Breast epithelium (tissue), 4 donors: ENCODE measurements at regions not wholly inside any gene's neighbourhood (a gene's known extent, or its start where the extent isn't known, plus 50 kb on each side); places are given as distances from the start of the nearest gene placed in this dataset.

ENCODE experiments used
- DNase-seq, 2 donors: peaks; one replicate each; pipeline ENCODE4 v3.0.0-alpha.2; 2019; ENCODE audit warnings: low spot score in 2 of 2
- H3K27ac ChIP-seq, 2 donors: fragments of 200-600 bp; sonication (generic) in 1 of 2; one replicate each; pipeline ENCODE4 v1.5.1; 2016 to 2019; ENCODE audit warnings: mild to moderate bottlenecking in 1 of 2
- H3K27me3 ChIP-seq, 2 donors: fragments of 200-600 bp; sonication (generic) in 1 of 2; one replicate each; pipeline versions ENCODE4 v1.5.1 to v1.6.0; 2017 to 2019; ENCODE audit warnings: control low read depth in 1 of 2, mild to moderate bottlenecking in 1 of 2
- H3K36me3 ChIP-seq: fragments of 200-600 bp; one replicate; pipeline ENCODE4 v1.5.1; 2019
- H3K4me1 ChIP-seq, 2 donors: fragments of 200-600 bp; sonication (generic); one replicate each; pipeline ENCODE4 v1.5.1; 2016 to 2019; ENCODE audit warnings: control low read depth in 1 of 2
- H3K4me3 ChIP-seq, 3 donors: fragments of 200-600 bp; sonication (generic); 1 replicate in 2 of 3; 2 replicates in 1 of 3; pipeline ENCODE4 v1.5.1; 2016 to 2019; ENCODE audit warnings: mild to moderate bottlenecking in 3 of 3, moderate library complexity in 2 of 3
- H3K9me3 ChIP-seq, 2 donors: fragments of 200-600 bp; sonication (generic) in 1 of 2; one replicate each; pipeline ENCODE4 v1.5.1; 2016 to 2019; ENCODE audit warnings: control low read depth in 1 of 2
- POLR2A ChIP-seq: fragments of 450-650 bp; IDR thresholded peaks from one replicate; pipeline ENCODE4 v1.6.1; 2016; ENCODE audit warnings: antibody characterized with exemption, mild to moderate bottlenecking, moderate library complexity
- POLR2AphosphoS5 ChIP-seq, 3 donors: sonication (generic); formaldehyde crosslinking; IDR thresholded peaks; one replicate each; pipeline ENCODE4 v1.6.1; 2017; ENCODE audit warnings: antibody characterized with exemption in 3 of 3
- intact Hi-C: fragments of 100-400 bp; cut with DNase I; formaldehyde crosslinking; loops from one replicate; pipeline ENCODE4 v1.15.1; 2023; ENCODE audit warnings: low total_unique reads
- TF ChIP-seq, protein P1 (sequence below), 3 donors: fragments of 450-650 bp; IDR thresholded peaks; one replicate each; pipeline ENCODE4 v1.5.1; 2016 to 2017; ENCODE audit warnings: antibody characterized with exemption in 3 of 3, mild to moderate bottlenecking in 3 of 3, moderate library complexity in 3 of 3

DNA sequence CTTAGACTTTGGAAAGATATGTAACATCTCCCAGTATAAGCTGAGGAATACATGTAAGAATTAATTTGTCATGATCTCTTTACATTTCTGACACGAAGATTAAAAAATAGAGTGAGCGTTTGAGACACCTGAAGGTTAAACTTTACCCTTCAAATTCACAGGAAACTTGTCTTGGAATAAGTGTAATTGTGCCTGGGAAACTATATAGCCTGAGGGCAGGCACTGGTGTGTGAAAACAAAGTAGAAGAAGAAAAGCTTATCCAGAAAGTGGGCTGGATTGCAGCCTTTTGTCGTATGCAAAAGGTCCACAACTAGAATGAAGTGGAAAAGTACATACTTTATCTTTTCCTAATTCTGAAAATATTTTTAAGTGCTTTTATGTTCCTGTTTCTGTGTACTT is 275.7 kb upstream of the TCF21 start:
- Histone ChIP-seq H3K9me3 (no peaks in the 10 kb centered on the region), H3K4me1 (no peaks in the 10 kb centered on the region), H3K27ac (no peak overlapping the region), H3K4me3 (no peak overlapping the region), H3K36me3 (no peaks in the 10 kb centered on the region), H3K27me3 (no peaks in the 10 kb centered on the region)
- DNase-seq = no peak
- intact Hi-C loops = no loop called here
- TF ChIP-seq POLR2A = no peak
- no peak for TF ChIP-seq POLR2AphosphoS5 (IDR thresholded peaks at IDR 0.05)
- TF ChIP-seq, protein P1, sequence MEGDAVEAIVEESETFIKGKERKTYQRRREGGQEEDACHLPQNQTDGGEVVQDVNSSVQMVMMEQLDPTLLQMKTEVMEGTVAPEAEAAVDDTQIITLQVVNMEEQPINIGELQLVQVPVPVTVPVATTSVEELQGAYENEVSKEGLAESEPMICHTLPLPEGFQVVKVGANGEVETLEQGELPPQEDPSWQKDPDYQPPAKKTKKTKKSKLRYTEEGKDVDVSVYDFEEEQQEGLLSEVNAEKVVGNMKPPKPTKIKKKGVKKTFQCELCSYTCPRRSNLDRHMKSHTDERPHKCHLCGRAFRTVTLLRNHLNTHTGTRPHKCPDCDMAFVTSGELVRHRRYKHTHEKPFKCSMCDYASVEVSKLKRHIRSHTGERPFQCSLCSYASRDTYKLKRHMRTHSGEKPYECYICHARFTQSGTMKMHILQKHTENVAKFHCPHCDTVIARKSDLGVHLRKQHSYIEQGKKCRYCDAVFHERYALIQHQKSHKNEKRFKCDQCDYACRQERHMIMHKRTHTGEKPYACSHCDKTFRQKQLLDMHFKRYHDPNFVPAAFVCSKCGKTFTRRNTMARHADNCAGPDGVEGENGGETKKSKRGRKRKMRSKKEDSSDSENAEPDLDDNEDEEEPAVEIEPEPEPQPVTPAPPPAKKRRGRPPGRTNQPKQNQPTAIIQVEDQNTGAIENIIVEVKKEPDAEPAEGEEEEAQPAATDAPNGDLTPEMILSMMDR (IDR thresholded peaks at IDR 0.05) = no peak

DNA sequence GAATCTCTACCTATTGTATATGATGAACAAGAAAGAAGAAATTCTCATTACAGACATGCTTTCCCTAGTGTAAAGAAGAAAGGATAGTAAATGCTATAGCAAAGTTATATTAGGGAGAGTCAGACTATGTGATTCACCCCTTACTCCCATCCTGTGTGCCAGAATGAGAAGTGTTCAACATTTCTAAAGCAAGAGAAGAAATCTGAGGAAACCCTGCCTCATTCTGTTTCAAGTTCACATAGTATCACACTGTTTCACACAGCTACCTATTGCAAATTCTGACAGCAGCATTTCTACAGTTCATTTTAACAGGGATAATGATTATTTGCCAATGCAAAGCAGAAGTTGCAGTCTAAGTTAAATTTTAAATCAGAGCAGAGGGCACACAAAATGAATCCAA is 267.2 kb upstream of the TCF21 start:
- no peak for DNase-seq
- Histone ChIP-seq H3K27me3 (no peaks in the 10 kb centered on the region), H3K9me3 (no peaks in the 10 kb centered on the region), H3K36me3 (no peaks in the 10 kb centered on the region), H3K4me1 (no peaks in the 10 kb centered on the region), H3K4me3 (no peak overlapping the region), H3K27ac (no peak overlapping the region)
- no peak for TF ChIP-seq POLR2A
- intact Hi-C loops = no loop called here

DNA sequence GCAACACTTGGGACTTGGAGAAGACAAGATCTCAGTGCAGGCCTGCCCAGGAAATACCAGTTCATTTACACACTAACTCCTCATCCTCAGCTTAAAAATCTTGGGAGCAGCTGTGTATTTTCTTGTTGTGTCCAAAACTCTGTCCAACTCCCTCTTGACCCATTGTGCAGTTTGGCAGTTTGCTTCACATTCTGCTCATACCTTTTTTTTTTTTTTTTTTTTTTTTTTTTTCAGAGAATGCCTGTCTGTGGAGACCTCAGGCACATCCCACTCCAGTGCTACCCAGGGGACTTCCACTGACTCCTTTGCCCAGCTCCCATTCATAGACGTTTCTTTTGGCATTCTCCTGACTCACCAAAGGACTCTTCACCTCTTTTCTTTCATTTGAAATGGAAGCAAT is 265.8 kb upstream of the TCF21 start:
- no peaks in the 10 kb centered on the region for H3K4me1 ChIP-seq
- TF ChIP-seq, protein P1 (IDR thresholded peaks at IDR 0.05) = no peak
- TF ChIP-seq POLR2AphosphoS5 (IDR thresholded peaks at IDR 0.05) = no peak
- no peak for TF ChIP-seq POLR2A
- H3K9me3 ChIP-seq = no peaks in the 10 kb centered on the region
- H3K36me3 ChIP-seq = no peaks in the 10 kb centered on the region
- no peaks in the 10 kb centered on the region for H3K27me3 ChIP-seq
- no peak for DNase-seq
- H3K27ac ChIP-seq = no peak overlapping the region
- intact Hi-C loops = no loop called here
- no peak overlapping the region for H3K4me3 ChIP-seq

DNA sequence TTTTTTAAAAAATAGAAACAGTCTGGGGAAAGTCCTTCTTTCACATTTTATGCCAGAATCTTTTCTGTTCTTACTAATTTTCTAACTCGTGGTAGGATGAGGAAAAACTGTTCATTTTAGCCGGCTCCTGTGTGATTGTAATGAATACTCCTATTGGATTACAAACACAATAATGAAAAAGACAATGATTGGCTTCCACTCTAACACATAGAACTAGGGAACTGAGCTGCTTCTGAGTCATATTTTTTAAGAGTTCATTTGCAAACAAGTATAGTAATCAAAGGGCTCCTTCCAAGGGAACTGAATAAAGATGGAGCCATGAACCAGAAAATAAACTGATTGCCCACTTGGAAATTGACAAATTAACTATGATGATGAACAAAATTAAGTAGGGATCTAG is 265.3 kb upstream of the TCF21 start:
- DNase-seq = no peak
- H3K9me3 ChIP-seq = no peaks in the 10 kb centered on the region
- intact Hi-C loops = no loop called here
- H3K36me3 ChIP-seq = no peaks in the 10 kb centered on the region
- TF ChIP-seq POLR2AphosphoS5 (IDR thresholded peaks at IDR 0.05) (no peak), POLR2A (no peak)
- TF ChIP-seq, protein P1 (IDR thresholded peaks at IDR 0.05) = no peak
- no peak overlapping the region for H3K4me3 ChIP-seq
- H3K4me1 ChIP-seq = no peaks in the 10 kb centered on the region
- H3K27ac ChIP-seq = no peak overlapping the region
- no peaks in the 10 kb centered on the region for H3K27me3 ChIP-seq

DNA sequence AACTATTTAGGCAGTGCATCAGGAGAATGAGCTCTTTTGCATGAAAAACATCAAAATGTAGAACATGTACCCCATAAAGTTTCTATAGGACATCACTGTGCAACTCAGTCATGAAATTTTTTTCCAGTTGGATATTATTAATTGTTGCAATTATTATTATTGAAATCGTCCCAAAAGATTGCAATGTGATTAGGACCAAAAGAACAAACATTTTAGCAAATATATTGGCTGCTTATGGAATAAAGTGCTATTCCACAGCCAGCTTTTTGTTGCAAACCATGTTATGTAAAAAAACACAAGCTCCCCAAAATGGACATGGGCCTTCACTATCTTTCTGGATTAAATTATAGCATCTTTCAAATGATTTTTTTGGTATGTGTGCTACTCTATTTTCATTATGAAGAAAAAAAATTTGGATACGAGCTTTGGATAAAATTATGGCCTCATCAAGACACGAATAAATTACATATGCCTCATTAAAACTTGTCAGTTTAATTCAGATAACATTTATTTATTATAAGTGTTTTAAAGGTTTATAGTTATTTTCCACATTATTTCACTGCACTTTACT is 262.7 kb upstream of the TCF21 start:
- no peak for TF ChIP-seq POLR2AphosphoS5 (IDR thresholded peaks at IDR 0.05)
- no peak for TF ChIP-seq POLR2A
- TF ChIP-seq, protein P1 (IDR thresholded peaks at IDR 0.05) = no peak
- Histone ChIP-seq H3K4me1 (no peaks in the 10 kb centered on the region), H3K9me3 (no peaks in the 10 kb centered on the region), H3K4me3 (no peak overlapping the region), H3K36me3 (no peaks in the 10 kb centered on the region), H3K27me3 (no peaks in the 10 kb centered on the region), H3K27ac (no peak overlapping the region)
- DNase-seq = no peak
- intact Hi-C loops = no loop called here

DNA sequence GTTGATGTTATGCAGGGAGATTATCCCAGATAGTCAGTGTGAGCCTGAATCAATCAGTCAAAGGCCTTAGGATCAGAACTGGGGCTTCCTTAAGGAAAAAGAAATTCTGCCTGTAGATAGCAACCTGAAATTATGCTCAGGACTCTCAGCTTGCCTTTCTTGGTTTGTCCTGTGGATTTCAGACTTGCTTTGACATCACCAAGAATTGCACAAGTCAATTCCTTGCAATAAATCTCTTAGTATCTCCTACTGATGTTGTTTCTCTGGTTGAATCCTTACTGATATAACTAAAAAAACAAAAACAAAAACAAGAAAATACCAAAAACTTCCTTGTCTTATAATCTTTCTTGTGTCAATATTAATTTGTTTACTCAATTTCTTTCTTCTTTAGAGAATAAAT is 258.9 kb upstream of the TCF21 start:
- TF ChIP-seq POLR2A (no peak), POLR2AphosphoS5 (IDR thresholded peaks at IDR 0.05) (no peak)
- TF ChIP-seq, protein P1 (IDR thresholded peaks at IDR 0.05) = no peak
- no peak for DNase-seq
- no peak overlapping the region for H3K4me3 ChIP-seq
- intact Hi-C loops = loop anchor here (2.0 kb wide), 1 partner anchor 67 kb away; no protein-coding TSS in a partner anchor
- no peaks in the 10 kb centered on the region for H3K27me3 ChIP-seq
- no peak overlapping the region for H3K27ac ChIP-seq
- H3K4me1 ChIP-seq = no peaks in the 10 kb centered on the region
- no peaks in the 10 kb centered on the region for H3K9me3 ChIP-seq
- no peaks in the 10 kb centered on the region for H3K36me3 ChIP-seq
